HG03095 (cell line): ENCODE measurements at regions not wholly inside any gene's neighbourhood (a gene's known extent, or its start where the extent isn't known, plus 50 kb on each side); places are given as distances from the start of the nearest gene placed in this dataset.

Source experiments
- ATAC-seq: cut with Tn5 transposase; IDR thresholded peaks from one replicate; pipeline ENCODE4 v1.9.1; 2021; ENCODE audit warnings: moderate library complexity; ENCODE audit not compliant: unreplicated experiment

DNA sequence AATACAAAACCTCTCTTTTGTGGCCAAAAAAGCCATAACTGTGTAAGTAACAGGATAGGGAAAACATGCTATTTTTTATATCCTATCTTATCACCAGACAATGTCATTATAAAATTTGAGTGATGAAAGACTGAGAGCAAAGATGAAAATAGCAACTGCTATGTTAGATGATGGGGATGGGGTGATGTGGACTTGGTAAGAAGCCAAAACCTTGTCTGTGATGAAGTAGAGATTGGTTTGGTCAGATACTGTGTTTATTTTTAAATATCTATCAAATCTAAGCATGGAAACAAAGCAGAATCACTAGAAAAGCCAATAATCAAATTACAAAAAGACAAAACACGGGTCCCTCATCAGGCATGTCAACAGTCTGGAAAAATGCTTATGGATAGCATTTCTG, 631.1 kb upstream of the NR5A2 start:
- no peak for ATAC-seq

DNA sequence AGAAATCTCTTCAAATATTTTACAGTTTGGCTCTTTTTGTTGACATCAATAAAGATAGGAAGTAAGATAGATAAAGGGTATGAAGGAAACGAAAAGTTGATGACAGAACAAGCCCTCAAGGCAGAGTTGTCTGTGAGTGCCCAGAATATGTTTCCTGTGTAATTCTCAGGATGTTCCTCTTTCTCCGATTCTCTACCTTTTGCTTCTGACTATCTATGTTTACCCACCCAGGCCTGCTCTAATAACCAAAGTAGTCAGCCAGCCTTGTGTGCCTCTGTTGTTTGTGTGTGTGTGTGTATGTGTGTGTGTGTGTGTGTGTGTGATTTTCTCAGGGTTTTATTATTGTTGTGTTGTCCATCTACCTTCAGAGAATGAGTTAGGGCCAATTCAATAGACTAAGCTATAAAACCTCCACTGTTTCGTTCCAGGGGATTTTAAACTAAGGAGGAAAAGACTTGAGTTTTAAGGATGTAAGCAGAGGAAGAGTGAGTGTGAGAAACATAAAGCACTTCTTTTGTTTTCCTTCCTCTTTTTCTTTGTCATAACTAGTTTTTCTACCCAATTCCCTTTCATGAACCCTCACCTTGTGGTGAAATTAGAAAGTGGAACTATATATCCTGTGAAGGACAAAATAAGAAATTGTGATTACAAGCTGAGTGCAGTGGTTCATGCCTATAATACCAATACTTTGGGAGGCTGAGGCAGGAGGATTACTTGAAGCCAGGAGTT, 627.4 kb upstream of the NR5A2 start:
- peak; percentile 68 for ATAC-seq

DNA sequence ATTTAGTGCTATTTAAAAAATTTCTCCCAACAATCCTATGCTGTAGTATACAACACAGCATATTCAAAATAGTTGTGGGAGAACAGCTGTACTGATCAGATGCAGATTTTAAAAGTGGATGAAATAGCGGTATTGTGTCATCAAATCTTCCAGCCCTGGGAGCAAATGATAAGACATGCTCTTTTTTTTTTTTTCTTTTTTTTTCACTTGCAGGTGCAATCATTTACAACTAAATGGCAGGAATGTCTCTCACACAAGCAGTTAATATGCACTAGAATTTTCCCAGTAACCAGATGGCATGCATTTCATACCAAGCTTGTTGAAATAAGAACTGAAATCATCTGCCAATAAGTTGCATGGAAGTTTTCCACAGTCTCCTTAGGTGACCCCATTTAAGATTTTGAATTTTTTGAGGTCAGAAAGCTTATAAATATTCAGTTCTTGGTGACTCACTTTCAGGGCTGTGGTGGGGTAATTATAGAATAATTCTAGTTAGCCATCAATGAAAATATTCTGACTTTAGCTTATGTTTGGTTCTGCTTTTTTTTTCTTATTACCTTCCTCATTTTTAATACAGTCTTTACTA, 623.9 kb upstream of the NR5A2 start:
- no peak for ATAC-seq

DNA sequence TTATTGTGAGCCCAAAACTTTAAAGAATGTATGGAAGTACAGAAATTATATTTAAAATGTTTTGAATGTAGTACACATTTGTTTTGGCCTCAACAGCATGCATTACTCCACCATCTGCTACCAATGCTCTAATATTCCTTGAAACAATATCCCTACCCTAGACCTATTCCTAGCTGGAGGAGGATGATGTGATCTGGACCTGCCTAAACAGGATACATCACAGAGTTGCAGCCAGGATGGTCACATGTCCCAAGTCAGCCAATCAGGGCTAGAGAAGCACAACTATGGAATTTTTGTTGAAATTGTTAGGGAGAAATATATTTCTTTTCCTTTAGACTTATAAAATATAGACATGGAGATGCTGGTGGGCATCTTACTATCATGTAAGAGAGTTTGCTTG, 623.3 kb upstream of the NR5A2 start:
- no peak for ATAC-seq

DNA sequence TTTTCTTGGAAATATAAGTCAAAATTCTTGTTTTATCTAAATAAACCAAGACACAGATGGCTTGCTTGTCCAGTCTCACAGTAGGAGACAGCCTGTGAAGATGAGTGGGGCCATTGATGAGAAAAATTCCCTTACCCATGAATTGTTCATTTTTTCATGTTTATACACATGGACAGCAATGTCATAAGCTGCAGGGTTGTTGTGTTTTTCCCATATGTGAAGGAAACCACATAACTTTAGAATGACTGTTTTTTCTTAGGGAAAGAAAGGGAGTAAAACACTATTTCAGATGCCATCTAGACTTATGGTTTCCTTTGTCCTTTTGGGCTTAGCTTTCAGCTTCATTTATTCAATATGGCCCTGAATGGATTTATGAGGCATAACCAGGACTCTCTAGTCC, 622.5 kb upstream of the NR5A2 start:
- no peak for ATAC-seq

DNA sequence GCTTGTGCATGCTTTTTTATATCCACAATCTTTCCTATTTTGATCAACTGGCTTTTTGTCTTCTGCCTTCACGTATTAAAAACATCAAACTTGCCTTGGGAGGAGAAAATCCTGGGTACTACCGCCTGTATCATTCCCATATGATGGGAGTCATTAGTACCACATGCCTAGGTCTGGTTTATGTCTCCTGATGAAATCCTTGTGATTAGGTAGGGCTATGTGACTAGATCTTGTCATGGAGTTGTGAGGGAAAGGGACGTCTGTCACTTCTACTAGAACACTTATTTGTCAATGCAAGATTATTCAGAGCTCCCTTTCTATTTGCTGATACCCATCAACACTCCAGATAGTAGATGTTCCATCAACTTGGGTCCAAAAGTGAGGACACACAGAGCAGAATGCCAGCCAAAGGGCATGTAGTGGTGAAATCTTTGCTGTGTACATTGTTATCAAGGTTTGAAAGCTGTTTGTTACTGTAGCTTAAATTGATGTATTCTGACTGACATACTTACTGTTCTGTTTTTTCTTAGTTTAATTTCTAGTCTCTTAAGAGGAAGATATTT, 621.8 kb upstream of the NR5A2 start:
- ATAC-seq = no peak

DNA sequence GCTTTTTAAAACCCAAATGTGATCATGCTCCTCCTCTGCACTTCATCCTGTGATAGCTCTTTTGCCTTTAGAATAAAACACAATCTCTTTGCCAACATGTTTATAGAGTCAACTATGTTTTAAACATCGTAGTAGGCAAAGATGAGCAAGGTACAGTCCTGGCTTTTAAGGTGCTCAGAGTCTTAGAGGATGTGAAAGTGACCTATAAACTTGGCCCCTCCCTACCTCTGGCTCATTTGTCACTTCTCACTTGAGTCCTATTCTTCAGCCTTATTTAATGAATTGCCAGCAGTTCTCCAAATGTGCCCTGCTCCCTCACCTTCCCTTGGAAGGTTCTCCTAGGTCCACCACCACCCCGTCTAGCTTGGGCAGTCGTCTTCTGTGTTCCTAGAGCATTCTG, 617.0 kb upstream of the NR5A2 start:
- no peak for ATAC-seq

DNA sequence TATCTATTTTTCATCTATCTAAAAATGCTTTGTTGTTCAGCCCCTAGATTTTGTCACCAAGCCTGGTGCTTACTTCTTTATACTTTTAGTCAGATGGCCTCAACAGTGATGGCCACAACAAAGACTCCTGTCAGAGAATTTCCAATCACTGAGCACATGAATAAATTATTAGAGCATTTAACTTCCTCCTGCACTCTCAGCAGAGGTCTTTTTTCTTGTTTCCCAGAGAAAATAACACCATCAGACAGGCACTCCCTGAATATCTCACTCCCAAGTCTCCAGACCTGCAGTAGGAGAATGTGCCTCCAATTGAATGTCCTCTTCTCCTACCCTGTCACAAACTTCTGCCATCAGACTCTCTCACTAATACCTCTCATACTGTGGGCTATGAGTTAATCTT, 616.0 kb upstream of the NR5A2 start:
- no peak for ATAC-seq

DNA sequence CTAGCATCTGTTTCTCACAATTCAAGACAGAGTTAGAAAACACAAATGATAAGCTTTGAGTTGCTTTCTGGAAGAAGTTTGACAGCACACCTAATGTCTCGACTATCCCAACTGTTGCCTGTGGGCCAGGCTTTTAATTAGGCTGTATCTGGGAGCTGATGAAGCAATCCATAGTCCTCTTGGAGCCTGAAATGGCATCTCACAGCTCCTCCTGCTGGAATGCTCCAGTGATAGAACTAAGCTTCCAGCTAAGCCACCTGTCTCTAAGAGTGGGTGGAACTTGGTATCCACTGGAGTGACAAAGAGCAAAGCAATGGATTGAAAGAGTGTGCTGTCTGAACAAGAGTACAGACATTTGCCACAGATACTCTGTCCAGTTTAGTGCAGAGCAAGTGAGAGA, 605.3 kb upstream of the NR5A2 start:
- ATAC-seq = no peak

DNA sequence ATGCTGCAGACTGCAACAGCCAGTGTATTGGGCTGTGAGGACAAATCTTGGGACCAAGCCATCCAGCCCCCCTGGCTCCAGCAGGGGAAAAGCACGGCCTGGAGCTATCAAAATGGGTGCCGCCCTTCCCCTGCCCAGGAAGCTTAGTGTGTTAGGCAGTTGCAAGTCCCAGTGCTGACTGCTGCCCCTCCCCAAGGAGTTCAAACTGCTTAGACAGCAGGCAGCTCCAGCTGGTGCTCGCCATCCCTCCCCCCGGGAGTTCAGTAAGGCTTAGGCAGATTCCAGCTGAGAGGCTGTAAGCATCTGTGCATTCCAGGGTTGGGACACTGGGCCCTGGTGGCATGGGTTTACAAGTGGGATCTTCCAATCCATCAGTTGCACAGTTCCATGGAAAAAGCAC, 579.6 kb upstream of the NR5A2 start:
- ATAC-seq = no peak

DNA sequence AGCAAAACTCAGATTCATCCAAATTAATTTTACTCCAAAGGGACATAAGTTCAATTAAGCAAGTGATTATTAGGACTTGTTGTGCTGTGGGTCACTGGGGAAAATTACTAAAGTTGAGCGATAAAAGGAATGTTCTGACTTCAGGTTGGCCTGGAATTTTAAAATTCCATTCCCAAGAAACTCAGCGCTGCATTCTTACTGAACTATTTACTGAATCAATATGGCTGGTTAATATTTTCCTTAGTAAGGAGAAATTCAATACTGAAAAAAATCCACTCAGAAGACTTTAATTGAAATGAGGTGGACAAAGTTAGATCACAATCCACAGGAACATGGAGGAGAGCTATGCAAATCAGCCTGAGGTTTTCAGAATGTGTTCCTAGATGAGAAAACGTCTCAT, 578.9 kb upstream of the NR5A2 start:
- no peak for ATAC-seq

DNA sequence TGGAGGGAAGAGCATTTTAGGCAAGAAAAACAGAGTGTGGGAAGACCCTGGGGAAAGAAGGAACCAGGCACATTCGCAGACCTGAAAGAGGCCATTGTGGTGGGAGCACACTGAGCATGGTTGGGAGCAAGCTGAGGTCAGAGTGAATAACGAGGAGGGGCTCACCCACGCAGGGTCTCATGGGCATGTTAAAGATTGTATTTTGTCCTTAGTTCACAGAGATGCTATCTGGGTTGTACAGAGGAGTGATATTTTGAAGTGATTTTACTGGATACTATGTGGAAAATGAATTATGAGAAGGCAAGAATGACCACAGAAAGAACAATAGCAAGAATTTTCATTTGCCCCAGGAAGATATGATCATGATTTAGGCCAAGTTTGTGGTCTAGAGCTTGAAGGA, 578.3 kb upstream of the NR5A2 start:
- ATAC-seq = no peak

DNA sequence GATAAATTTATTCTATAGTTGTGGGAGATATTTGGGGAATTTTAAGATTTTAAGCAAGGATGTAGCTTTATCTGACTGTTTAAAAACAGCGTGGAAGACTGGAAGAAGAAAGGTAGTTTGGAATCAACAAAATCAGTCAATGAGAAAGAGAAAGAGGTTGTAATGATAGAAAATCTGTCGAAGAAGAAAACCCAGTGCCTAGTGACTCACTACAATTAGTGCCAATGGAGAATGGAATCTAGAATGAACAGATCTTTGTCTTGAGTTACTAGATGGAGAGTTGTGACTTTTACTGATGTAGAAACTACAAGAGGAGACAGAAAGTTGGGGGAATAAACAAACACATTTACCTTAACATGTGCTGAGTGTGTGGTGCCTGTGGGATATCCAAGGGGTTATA, 577.8 kb upstream of the NR5A2 start:
- no peak for ATAC-seq

DNA sequence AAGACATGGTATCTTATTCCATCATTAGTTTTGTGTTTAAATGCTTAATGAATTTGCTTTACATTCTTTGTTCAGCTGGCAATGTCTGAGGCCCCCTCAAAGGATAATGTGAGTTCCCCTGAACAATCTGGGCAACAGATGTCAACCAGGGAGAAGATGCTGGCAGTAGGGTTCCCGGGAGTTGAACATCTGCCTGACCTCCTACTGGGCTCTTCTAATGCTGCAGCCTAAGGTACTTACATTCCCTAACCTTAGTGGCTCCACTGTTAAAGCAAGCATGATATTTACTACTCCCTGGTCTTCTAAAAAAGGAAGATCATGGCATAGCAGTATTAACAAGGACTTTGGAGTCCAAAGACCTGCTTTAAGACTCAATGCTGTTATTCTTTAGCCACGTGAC, 574.9 kb upstream of the NR5A2 start:
- ATAC-seq = no peak

DNA sequence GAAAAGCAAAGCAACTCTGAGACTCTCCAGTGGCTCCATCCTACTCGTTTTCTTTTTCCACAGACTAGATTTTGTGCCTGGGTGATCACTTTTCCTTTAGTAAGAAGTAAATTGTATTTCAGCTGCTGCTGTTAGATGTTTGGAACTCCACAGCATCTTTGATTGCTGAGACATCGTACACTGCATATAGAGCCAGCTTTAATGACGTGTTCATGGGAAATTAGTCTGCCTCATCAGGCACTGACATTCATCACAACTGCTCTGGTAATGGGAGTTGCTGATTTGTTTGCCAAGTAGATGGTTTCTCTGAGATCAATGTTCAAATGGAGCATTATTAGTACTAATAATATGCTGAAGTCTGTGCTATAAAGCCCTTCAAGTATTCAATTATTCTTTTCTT, 573.8 kb upstream of the NR5A2 start:
- ATAC-seq = no peak

DNA sequence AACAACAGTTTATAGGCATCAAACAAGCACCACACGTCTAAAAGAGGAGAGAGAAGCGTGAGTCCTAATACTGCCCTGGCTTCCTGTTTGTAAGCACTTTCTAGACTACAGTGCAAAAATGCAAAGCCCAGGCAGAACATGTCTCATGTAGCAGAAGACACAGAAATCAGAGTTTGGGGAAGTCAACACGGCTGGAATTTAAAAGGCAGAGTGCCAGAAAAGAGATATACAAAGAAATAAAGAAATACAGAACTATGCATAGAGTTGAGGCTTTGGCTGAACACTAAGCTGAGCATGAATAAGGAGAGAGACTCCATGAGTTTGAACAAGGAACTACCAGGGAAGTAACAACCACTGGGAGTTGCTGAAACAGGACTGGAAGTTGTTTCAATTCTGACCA, 566.6 kb upstream of the NR5A2 start:
- no peak for ATAC-seq

DNA sequence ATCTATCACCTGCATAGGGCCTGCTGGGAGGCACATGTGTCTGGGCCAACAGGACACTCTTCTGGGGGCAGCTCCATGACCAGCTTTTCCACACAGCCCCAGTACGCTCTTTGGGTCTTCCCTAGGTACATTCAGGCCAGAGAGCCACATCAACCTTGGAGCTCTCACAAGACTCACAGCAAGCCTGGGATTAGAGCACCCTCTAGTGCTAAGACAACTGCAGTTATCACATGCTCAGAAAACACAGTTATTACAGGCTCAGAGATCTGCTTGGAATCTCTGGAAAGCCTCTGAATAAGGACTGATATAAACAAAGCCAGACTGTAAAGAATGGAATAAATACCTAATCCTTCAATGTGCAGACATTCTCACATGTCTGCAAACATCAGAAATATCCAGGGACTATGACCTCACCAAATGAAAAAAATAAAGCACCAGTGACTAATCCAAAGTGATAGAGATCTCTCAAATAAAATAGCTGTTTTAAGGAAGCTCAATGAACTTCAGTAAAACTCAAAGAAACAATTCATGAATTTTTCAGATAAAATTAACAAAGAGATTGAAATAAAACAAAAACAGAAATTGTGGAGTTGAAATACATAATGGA, 563.9 kb upstream of the NR5A2 start:
- peak; percentile 63 for ATAC-seq

DNA sequence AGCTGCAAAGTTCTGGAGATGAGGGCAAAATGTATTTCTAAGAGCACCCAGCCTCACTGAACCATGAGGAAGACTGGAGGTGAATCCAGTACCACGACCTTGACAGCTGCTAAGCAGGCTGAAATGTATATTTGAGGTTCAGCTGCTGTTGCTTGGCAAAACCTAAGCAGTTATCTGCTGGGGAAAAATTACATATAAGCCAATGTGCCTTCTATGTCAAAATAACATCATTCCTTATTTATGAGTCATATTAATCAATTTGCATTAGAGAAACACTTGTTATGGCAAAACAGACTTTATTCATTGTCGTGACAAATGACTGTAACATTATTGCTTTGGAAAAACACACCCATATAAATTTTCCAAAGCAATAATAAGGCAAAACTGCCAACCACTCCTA, 560.5 kb upstream of the NR5A2 start:
- no peak for ATAC-seq

DNA sequence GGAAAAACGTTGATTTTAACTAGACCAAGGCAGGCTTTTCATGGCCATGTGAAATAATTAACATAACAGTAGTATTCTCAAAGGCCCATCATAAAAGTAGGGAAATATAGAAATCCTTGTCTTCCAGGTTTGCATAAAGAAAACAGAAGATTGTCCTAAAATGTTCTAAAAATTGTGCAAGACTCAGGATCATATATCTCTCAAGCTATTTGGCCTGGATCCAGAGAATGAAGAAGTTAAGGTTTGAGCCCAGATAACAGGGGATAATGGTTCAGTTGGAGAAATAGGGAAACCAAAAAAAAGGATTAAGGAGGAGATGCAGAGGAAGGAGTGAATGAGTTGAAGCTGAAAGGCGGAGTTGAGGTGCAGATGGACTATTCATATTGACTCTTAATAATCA, 555.5 kb upstream of the NR5A2 start:
- ATAC-seq = no peak

DNA sequence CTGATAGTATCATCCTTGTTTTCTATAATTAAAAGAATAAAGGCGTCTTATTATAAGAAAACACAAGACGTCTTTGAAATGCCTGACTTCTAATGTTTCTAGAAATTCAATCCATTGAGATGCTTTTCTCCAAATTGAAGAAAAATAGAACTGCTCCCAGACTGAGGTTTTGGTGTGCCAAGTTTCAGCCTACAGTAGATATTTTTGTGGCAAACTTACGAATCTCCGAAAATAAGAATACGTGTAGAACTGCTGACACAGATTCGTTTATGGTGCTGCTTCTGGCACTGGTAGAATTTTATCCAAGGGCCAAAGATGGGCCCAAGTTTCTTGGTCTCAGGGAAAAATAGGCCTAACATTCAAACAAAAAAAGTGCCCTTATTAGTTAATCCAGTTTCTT, 554.5 kb upstream of the NR5A2 start:
- ATAC-seq = no peak

DNA sequence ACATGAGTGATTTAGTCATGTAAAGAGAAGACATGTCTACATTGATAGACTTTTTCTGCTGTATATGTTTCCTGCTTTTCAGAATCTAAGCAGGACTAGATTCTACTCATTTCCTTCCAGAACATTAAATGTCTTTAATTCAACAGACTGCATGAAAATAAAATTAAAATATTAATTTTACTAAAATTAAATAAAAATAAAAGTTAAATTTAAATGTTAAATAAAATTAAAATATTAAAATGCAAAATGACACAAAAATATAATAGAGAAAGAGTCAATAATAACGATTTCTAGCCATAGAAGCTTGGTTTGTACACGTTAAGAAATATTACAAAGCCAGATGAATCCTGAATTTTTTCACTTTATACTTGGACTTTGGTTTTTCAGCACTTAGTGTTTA, 552.8 kb upstream of the NR5A2 start:
- no peak for ATAC-seq

DNA sequence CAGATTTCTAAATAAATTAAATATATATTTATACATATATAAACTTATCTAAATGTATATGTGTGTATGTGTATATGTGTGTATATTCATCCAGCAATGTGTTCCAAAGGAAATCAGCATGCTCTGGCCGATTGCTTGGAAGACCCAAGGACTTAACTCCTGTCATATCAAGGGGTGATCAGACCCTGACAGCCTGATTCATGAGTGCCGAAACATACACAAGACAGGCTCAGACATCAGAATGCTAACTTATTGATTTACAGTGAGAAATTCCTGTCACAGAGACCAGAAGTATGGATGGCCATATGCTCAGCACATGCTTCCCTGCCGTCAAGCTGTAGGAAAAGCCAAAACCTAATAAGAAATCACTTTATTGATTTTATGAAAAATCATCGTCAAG, 545.1 kb upstream of the NR5A2 start:
- no peak for ATAC-seq
